ENCODE measurements at regions not wholly inside any gene's neighbourhood (a gene's known extent, or its start where the extent isn't known, plus 50 kb on each side); places are given as distances from the start of the nearest gene placed in this dataset.

GRCh38 chr6:45737331-45738056 lies 278.2 kb downstream of the CLIC5 start:
- dilution Hi-C loops (cut with MboI; ENCODE audit: extremely low pct_ligation_motif_present, low sequenced_read_pairs) = no loop called here
- FAIRE-seq = no peak
- no peak overlapping the region for H3K9ac ChIP-seq (ENCODE audit: control insufficient read depth, extremely low read depth, insufficient read depth, low read length)

GRCh38 chr6:45736134-45736533 lies 279.5 kb downstream of the CLIC5 start:
- H3K27me3 ChIP-seq (ENCODE audit: control insufficient read depth, extremely low read depth, insufficient read depth, low read length) = no peaks in the 10 kb centered on the region
- no peaks in the 10 kb centered on the region for H3K4me1 ChIP-seq (ENCODE audit: control insufficient read depth, extremely low read depth, insufficient read depth, low read length)
- DNase-seq (ENCODE audit: low read depth, low spot score) (no peak), FAIRE-seq (no peak)
- H3K79me2 ChIP-seq (ENCODE audit: control insufficient read depth, insufficient read depth, low read length) = no peaks in the 10 kb centered on the region
- no peak overlapping the region for H3K4me3 ChIP-seq (ENCODE audit: control insufficient read depth in 2 of 3, extremely low read depth in 1 of 3, insufficient read depth in 2 of 3, low read depth in 1 of 3, low read length in 3 of 3)
- no peak overlapping the region for H3K27ac ChIP-seq (ENCODE audit: control insufficient read depth, insufficient read depth, low read length)
- H3K4me2 ChIP-seq (ENCODE audit: control insufficient read depth, extremely low read depth, insufficient read depth, low read depth, low read length) = no peak overlapping the region
- no peaks in the 10 kb centered on the region for H4K20me1 ChIP-seq (ENCODE audit: control insufficient read depth, extremely low read depth, insufficient read depth, low read length)
- H3K36me3 ChIP-seq (ENCODE audit: control insufficient read depth in 2 of 2, extremely low read depth in 1 of 2, insufficient read depth in 2 of 2, low read length in 2 of 2) = no peaks in the 10 kb centered on the region
- no peaks in the 10 kb centered on the region for H3K9me1 ChIP-seq (ENCODE audit: control insufficient read depth, extremely low read depth, insufficient read depth, low read length)
- no peak overlapping the region for H3K9ac ChIP-seq (ENCODE audit: control insufficient read depth, extremely low read depth, insufficient read depth, low read length)
- TF ChIP-seq EZH2 (IDR thresholded peaks at IDR 0.05; ENCODE audit: low read length) (no peak), CTCF (optimal IDR thresholded peaks at IDR 0.05 in 1 of 3, IDR thresholded peaks at IDR 0.05 in 1 of 3, conservative IDR thresholded peaks at IDR 0.05 in 1 of 3; ENCODE audit: extremely low read depth in 1 of 3, insufficient read depth in 2 of 3, low read length in 3 of 3) (no peak)
- no peak overlapping the region for H2AFZ ChIP-seq (ENCODE audit: control insufficient read depth, low read length)
- H3K9me3 ChIP-seq (ENCODE audit: control insufficient read depth, low read depth, low read length) = no peaks in the 10 kb centered on the region
- dilution Hi-C loops (cut with MboI; ENCODE audit: extremely low pct_ligation_motif_present, low sequenced_read_pairs) = no loop called here

More at GRCh38 chr6:45737331-45738056, 278.2 kb downstream of the CLIC5 start:
- H3K9me1 ChIP-seq (ENCODE audit: control insufficient read depth, extremely low read depth, insufficient read depth, low read length) = no peaks in the 10 kb centered on the region
- no peak for TF ChIP-seq CTCF (optimal IDR thresholded peaks at IDR 0.05 in 1 of 3, IDR thresholded peaks at IDR 0.05 in 1 of 3, conservative IDR thresholded peaks at IDR 0.05 in 1 of 3; ENCODE audit: extremely low read depth in 1 of 3, insufficient read depth in 2 of 3, low read length in 3 of 3)
- no peak for TF ChIP-seq EZH2 (IDR thresholded peaks at IDR 0.05; ENCODE audit: low read length)
- no peak for DNase-seq (ENCODE audit: low read depth, low spot score)
- no peak overlapping the region for H2AFZ ChIP-seq (ENCODE audit: control insufficient read depth, low read length)
- H4K20me1 ChIP-seq (ENCODE audit: control insufficient read depth, extremely low read depth, insufficient read depth, low read length) = no peaks in the 10 kb centered on the region
- no peaks in the 10 kb centered on the region for H3K4me1 ChIP-seq (ENCODE audit: control insufficient read depth, extremely low read depth, insufficient read depth, low read length)
- no peaks in the 10 kb centered on the region for H3K9me3 ChIP-seq (ENCODE audit: control insufficient read depth, low read depth, low read length)
- H3K4me2 ChIP-seq (ENCODE audit: control insufficient read depth, extremely low read depth, insufficient read depth, low read depth, low read length) = no peak overlapping the region
- no peaks in the 10 kb centered on the region for H3K36me3 ChIP-seq (ENCODE audit: control insufficient read depth in 2 of 2, extremely low read depth in 1 of 2, insufficient read depth in 2 of 2, low read length in 2 of 2)
- no peak overlapping the region for H3K4me3 ChIP-seq (ENCODE audit: control insufficient read depth in 2 of 3, extremely low read depth in 1 of 3, insufficient read depth in 2 of 3, low read depth in 1 of 3, low read length in 3 of 3)
- H3K27ac ChIP-seq (ENCODE audit: control insufficient read depth, insufficient read depth, low read length) = no peak overlapping the region
- H3K79me2 ChIP-seq (ENCODE audit: control insufficient read depth, insufficient read depth, low read length) = no peaks in the 10 kb centered on the region
- no peaks in the 10 kb centered on the region for H3K27me3 ChIP-seq (ENCODE audit: control insufficient read depth, extremely low read depth, insufficient read depth, low read length)
